ENCODE measurements at regions not wholly inside any gene's neighbourhood (a gene's known extent, or its start where the extent isn't known, plus 50 kb on each side); places are given as distances from the start of the nearest gene placed in this dataset.
"Not testable (repeated sequence)": the region's sequence is repeated elsewhere in the genome, so short reads cannot be mapped to it uniquely, and the experiment has no call there.

GRCh38 chr5:1962619-1963355 lies 80.1 kb upstream of the IRX4 start:
- DNase-seq (ENCODE audit: low read depth in 2 of 2) = no peak

- DNase-seq (ENCODE audit: low read depth in 2 of 2) = no peak
Measured at GRCh38 chr5:1961952-1962595, 79.3 kb upstream of the IRX4 start.

GRCh38 chr5:1961304-1961946 lies 78.7 kb upstream of the IRX4 start:
- no peak for DNase-seq (ENCODE audit: low read depth in 2 of 2)

- no peak for DNase-seq (ENCODE audit: low read depth in 2 of 2)
Measured at GRCh38 chr5:1960595-1961303, 78.0 kb upstream of the IRX4 start.

- DNase-seq (ENCODE audit: low read depth in 2 of 2) = no peak
Measured at GRCh38 chr5:1959725-1960581, 77.2 kb upstream of the IRX4 start.

GRCh38 chr5:1959231-1959630 lies 76.5 kb upstream of the IRX4 start:
- DNase-seq (ENCODE audit: low read depth in 2 of 2) = no peak

GRCh38 chr5:1958211-1959010 lies 75.7 kb upstream of the IRX4 start:
- DNase-seq (ENCODE audit: low read depth in 2 of 2) = no peak

GRCh38 chr5:1955586-1955985 lies 72.9 kb upstream of the IRX4 start:
- DNase-seq (ENCODE audit: low read depth in 2 of 2) = no peak

- DNase-seq (ENCODE audit: low read depth in 2 of 2) = not testable (repeated sequence)
Measured at GRCh38 chr5:1953710-1954109, 71.0 kb upstream of the IRX4 start.

- DNase-seq (ENCODE audit: low read depth in 2 of 2) = no peak
Measured at GRCh38 chr5:1952444-1953099, 69.8 kb upstream of the IRX4 start.

GRCh38 chr5:1952021-1952420 lies 69.3 kb upstream of the IRX4 start:
- no peak for DNase-seq (ENCODE audit: low read depth in 2 of 2)

- DNase-seq (ENCODE audit: low read depth in 2 of 2) = no peak
Measured at GRCh38 chr5:1951165-1951816, 68.6 kb upstream of the IRX4 start.

- DNase-seq (ENCODE audit: low read depth in 2 of 2) = no peak
Measured at GRCh38 chr5:1950708-1951103, 68.0 kb upstream of the IRX4 start.

- DNase-seq (ENCODE audit: low read depth in 2 of 2) = no peak
Measured at GRCh38 chr5:1950096-1950707, 67.5 kb upstream of the IRX4 start.

GRCh38 chr5:1949253-1949652 lies 66.5 kb upstream of the IRX4 start:
- no peak for DNase-seq (ENCODE audit: low read depth in 2 of 2)

- no peak for DNase-seq (ENCODE audit: low read depth in 2 of 2)
Measured at GRCh38 chr5:1948663-1949191, 66.0 kb upstream of the IRX4 start.

- no peak for DNase-seq (ENCODE audit: low read depth in 2 of 2)
Measured at GRCh38 chr5:1948111-1948510, 65.4 kb upstream of the IRX4 start.

- DNase-seq (ENCODE audit: low read depth in 2 of 2) = no peak
Measured at GRCh38 chr5:1946776-1947175, 64.1 kb upstream of the IRX4 start.
